ENCODE measurements at regions not wholly inside any gene's neighbourhood (a gene's known extent, or its start where the extent isn't known, plus 50 kb on each side); places are given as distances from the start of the nearest gene placed in this dataset.

GRCh38 chr2:34936089-34936488 is 1337.0 kb upstream of the FAM98A start:
- TF ChIP-seq EZH2 (IDR thresholded peaks at IDR 0.05; ENCODE audit: low read depth) (no peak), CTCF (conservative IDR thresholded peaks at IDR 0.05) (no peak)

Measured in PC-9 (cell line).